ENCODE measurements at regions not wholly inside any gene's neighbourhood (a gene's known extent, or its start where the extent isn't known, plus 50 kb on each side); places are given as distances from the start of the nearest gene placed in this dataset.

GRCh38 chr5:163772241-163772640, 266.8 kb downstream of the MAT2B start (continued):
- no peak for TF ChIP-seq HNF1B (CRISPR knock-in tag; IDR thresholded peaks at IDR 0.05)
- no peak for TF ChIP-seq MED13 (CRISPR knock-in tag; IDR thresholded peaks at IDR 0.05)
- no peak for TF ChIP-seq ZNF10 (CRISPR knock-in tag; IDR thresholded peaks at IDR 0.05; ENCODE audit: borderline replicate concordance, low read depth)
- no peak for TF ChIP-seq PHB2 (IDR thresholded peaks at IDR 0.05; ENCODE audit: partially characterized antibody)
- TF ChIP-seq, protein P1, sequence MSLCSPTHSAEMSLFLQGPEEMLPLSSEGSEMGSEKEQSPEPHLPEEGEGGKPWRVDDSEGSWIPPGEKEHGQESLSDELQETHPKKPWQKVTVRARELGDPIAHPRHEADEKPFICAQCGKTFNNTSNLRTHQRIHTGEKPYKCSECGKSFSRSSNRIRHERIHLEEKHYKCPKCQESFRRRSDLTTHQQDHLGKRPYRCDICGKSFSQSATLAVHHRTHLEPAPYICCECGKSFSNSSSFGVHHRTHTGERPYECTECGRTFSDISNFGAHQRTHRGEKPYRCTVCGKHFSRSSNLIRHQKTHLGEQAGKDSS (CRISPR knock-in tag; IDR thresholded peaks at IDR 0.05; ENCODE audit: borderline replicate concordance, low read depth) = no peak
- no peak for TF ChIP-seq HIVEP1 (CRISPR knock-in tag; IDR thresholded peaks at IDR 0.05)
- TF ChIP-seq DBP (CRISPR knock-in tag; IDR thresholded peaks at IDR 0.05; ENCODE audit: not compliant biosample characterization) = no peak
- no peak for TF ChIP-seq SP5 (CRISPR knock-in tag; IDR thresholded peaks at IDR 0.05; ENCODE audit: borderline replicate concordance, low read depth)
- TF ChIP-seq ZNF232 (CRISPR knock-in tag; IDR thresholded peaks at IDR 0.05; ENCODE audit: borderline replicate concordance) = no peak
- no peak for TF ChIP-seq EP300 (IDR thresholded peaks at IDR 0.05; ENCODE audit: low read depth in 2 of 2, low read length in 2 of 2)
- TF ChIP-seq EP300 (CRISPR knock-in tag; IDR thresholded peaks at IDR 0.05; ENCODE audit: borderline replicate concordance) = no peak
- TF ChIP-seq SIX1 (CRISPR knock-in tag; IDR thresholded peaks at IDR 0.05; ENCODE audit: borderline replicate concordance) = no peak
- no peak for TF ChIP-seq TCF12 (IDR thresholded peaks at IDR 0.05)
- no peak for TF ChIP-seq TCF12 (CRISPR knock-in tag; IDR thresholded peaks at IDR 0.05)
- no peak for TF ChIP-seq ZMYM3 (CRISPR knock-in tag; IDR thresholded peaks at IDR 0.05)
- no peak for TF ChIP-seq MEIS2 (CRISPR knock-in tag; IDR thresholded peaks at IDR 0.05)
